ENCODE measurements at regions not wholly inside any gene's neighbourhood (a gene's known extent, or its start where the extent isn't known, plus 50 kb on each side); places are given as distances from the start of the nearest gene placed in this dataset.
"Not testable (repeated sequence)": the region's sequence is repeated elsewhere in the genome, so short reads cannot be mapped to it uniquely, and the experiment has no call there.

GRCh38 chr6:74187811-74188210 is 491.8 kb downstream of the CD109 start:
- Histone ChIP-seq H3K4me3 (ENCODE audit: insufficient read depth, low read depth, low read length) (no peak overlapping the region), H3K27me3 (ENCODE audit: control insufficient read depth, insufficient read depth, low read length) (no peaks in the 10 kb centered on the region), H3K36me3 (replicated peaks; ENCODE audit: control insufficient read depth, insufficient read depth, low read length) (no peaks in the 10 kb centered on the region)
- no peak for DNase-seq

GRCh38 chr6:74182992-74183391 is 487.0 kb downstream of the CD109 start:
- Histone ChIP-seq H3K27me3 (ENCODE audit: control insufficient read depth, insufficient read depth, low read length) (no peaks in the 10 kb centered on the region), H3K36me3 (replicated peaks; ENCODE audit: control insufficient read depth, insufficient read depth, low read length) (no peaks in the 10 kb centered on the region), H3K4me3 (ENCODE audit: insufficient read depth, low read depth, low read length) (no peak overlapping the region)
- DNase-seq: no peak

GRCh38 chr6:74181471-74181870 is 485.5 kb downstream of the CD109 start:
- DNase-seq: no peak
- H3K27me3 ChIP-seq (ENCODE audit: control insufficient read depth, insufficient read depth, low read length): no peaks in the 10 kb centered on the region
- H3K4me3 ChIP-seq (ENCODE audit: insufficient read depth, low read depth, low read length): no peak overlapping the region
- H3K36me3 ChIP-seq (replicated peaks; ENCODE audit: control insufficient read depth, insufficient read depth, low read length): no peaks in the 10 kb centered on the region

- H3K36me3 ChIP-seq (replicated peaks; ENCODE audit: control insufficient read depth, insufficient read depth, low read length): no peaks in the 10 kb centered on the region
- no peaks in the 10 kb centered on the region for H3K27me3 ChIP-seq (ENCODE audit: control insufficient read depth, insufficient read depth, low read length)
- H3K4me3 ChIP-seq (ENCODE audit: insufficient read depth, low read depth, low read length): no peak overlapping the region
- DNase-seq: no peak
These were observed 481.5 kb downstream of the CD109 start for GRCh38 chr6:74177506-74177905.

GRCh38 chr6:74170550-74170949 is 474.5 kb downstream of the CD109 start:
- not testable (repeated sequence) for H3K4me3 ChIP-seq (ENCODE audit: insufficient read depth, low read depth, low read length); DNase-seq; H3K27me3 ChIP-seq (ENCODE audit: control insufficient read depth, insufficient read depth, low read length); H3K36me3 ChIP-seq (replicated peaks; ENCODE audit: control insufficient read depth, insufficient read depth, low read length)

- no peak for DNase-seq
- Histone ChIP-seq H3K36me3 (replicated peaks; ENCODE audit: control insufficient read depth, insufficient read depth, low read length) (no peaks in the 10 kb centered on the region), H3K4me3 (ENCODE audit: insufficient read depth, low read depth, low read length) (no peak overlapping the region), H3K27me3 (ENCODE audit: control insufficient read depth, insufficient read depth, low read length) (no peaks in the 10 kb centered on the region)
These were observed 474.1 kb downstream of the CD109 start for GRCh38 chr6:74170118-74170517.

GRCh38 chr6:74167976-74168375 is 472.0 kb downstream of the CD109 start:
- H3K36me3 ChIP-seq (replicated peaks; ENCODE audit: control insufficient read depth, insufficient read depth, low read length): no peaks in the 10 kb centered on the region
- no peaks in the 10 kb centered on the region for H3K27me3 ChIP-seq (ENCODE audit: control insufficient read depth, insufficient read depth, low read length)
- DNase-seq: no peak
- H3K4me3 ChIP-seq (ENCODE audit: insufficient read depth, low read depth, low read length): no peak overlapping the region

- H3K36me3 ChIP-seq (replicated peaks; ENCODE audit: control insufficient read depth, insufficient read depth, low read length): no peaks in the 10 kb centered on the region
These were observed 471.5 kb downstream of the CD109 start for GRCh38 chr6:74167511-74167910.

GRCh38 chr6:74166849-74167248 is 470.8 kb downstream of the CD109 start:
- no peaks in the 10 kb centered on the region for H3K27me3 ChIP-seq (ENCODE audit: control insufficient read depth, insufficient read depth, low read length)
- no peak overlapping the region for H3K4me3 ChIP-seq (ENCODE audit: insufficient read depth, low read depth, low read length)
- no peak for DNase-seq

More at GRCh38 chr6:74167511-74167910, 471.5 kb downstream of the CD109 start:
- no peak for DNase-seq
- Histone ChIP-seq H3K4me3 (ENCODE audit: insufficient read depth, low read depth, low read length) (no peak overlapping the region), H3K27me3 (ENCODE audit: control insufficient read depth, insufficient read depth, low read length) (no peaks in the 10 kb centered on the region)

GRCh38 chr6:74161380-74161779 is 465.4 kb downstream of the CD109 start:
- no peak overlapping the region for H3K4me3 ChIP-seq (ENCODE audit: insufficient read depth, low read depth, low read length)
- no peak for DNase-seq
- no peaks in the 10 kb centered on the region for H3K36me3 ChIP-seq (replicated peaks; ENCODE audit: control insufficient read depth, insufficient read depth, low read length)
- no peaks in the 10 kb centered on the region for H3K27me3 ChIP-seq (ENCODE audit: control insufficient read depth, insufficient read depth, low read length)

More at GRCh38 chr6:74166849-74167248, 470.8 kb downstream of the CD109 start:
- H3K36me3 ChIP-seq (replicated peaks; ENCODE audit: control insufficient read depth, insufficient read depth, low read length): no peaks in the 10 kb centered on the region

- Histone ChIP-seq H3K27me3 (ENCODE audit: control insufficient read depth, insufficient read depth, low read length) (no peaks in the 10 kb centered on the region), H3K36me3 (replicated peaks; ENCODE audit: control insufficient read depth, insufficient read depth, low read length) (no peaks in the 10 kb centered on the region), H3K4me3 (ENCODE audit: insufficient read depth, low read depth, low read length) (no peak overlapping the region)
- no peak for DNase-seq
These were observed 456.2 kb downstream of the CD109 start for GRCh38 chr6:74152096-74152675.

- DNase-seq: no peak
- H3K36me3 ChIP-seq (replicated peaks; ENCODE audit: control insufficient read depth, insufficient read depth, low read length): no peaks in the 10 kb centered on the region
- H3K4me3 ChIP-seq (ENCODE audit: insufficient read depth, low read depth, low read length): no peak overlapping the region
- no peaks in the 10 kb centered on the region for H3K27me3 ChIP-seq (ENCODE audit: control insufficient read depth, insufficient read depth, low read length)
These were observed 449.9 kb downstream of the CD109 start for GRCh38 chr6:74145931-74146330.

GRCh38 chr6:74137911-74138310 is 441.9 kb downstream of the CD109 start:
- no peaks in the 10 kb centered on the region for H3K36me3 ChIP-seq (replicated peaks; ENCODE audit: control insufficient read depth, insufficient read depth, low read length)
- no peak overlapping the region for H3K4me3 ChIP-seq (ENCODE audit: insufficient read depth, low read depth, low read length)
- no peaks in the 10 kb centered on the region for H3K27me3 ChIP-seq (ENCODE audit: control insufficient read depth, insufficient read depth, low read length)
- DNase-seq: no peak

- Histone ChIP-seq H3K27me3 (ENCODE audit: control insufficient read depth, insufficient read depth, low read length) (no peaks in the 10 kb centered on the region), H3K36me3 (replicated peaks; ENCODE audit: control insufficient read depth, insufficient read depth, low read length) (no peaks in the 10 kb centered on the region), H3K4me3 (ENCODE audit: insufficient read depth, low read depth, low read length) (no peak overlapping the region)
- DNase-seq: no peak
These were observed 438.3 kb downstream of the CD109 start for GRCh38 chr6:74134327-74134726.

- no peaks in the 10 kb centered on the region for H3K27me3 ChIP-seq (ENCODE audit: control insufficient read depth, insufficient read depth, low read length)
- no peak for DNase-seq
- H3K36me3 ChIP-seq (replicated peaks; ENCODE audit: control insufficient read depth, insufficient read depth, low read length): no peaks in the 10 kb centered on the region
- H3K4me3 ChIP-seq (ENCODE audit: insufficient read depth, low read depth, low read length): no peak overlapping the region
These were observed 437.1 kb downstream of the CD109 start for GRCh38 chr6:74133073-74133472.

GRCh38 chr6:74130641-74131040 is 434.6 kb downstream of the CD109 start:
- H3K4me3 ChIP-seq (ENCODE audit: insufficient read depth, low read depth, low read length): no peak overlapping the region
- no peaks in the 10 kb centered on the region for H3K27me3 ChIP-seq (ENCODE audit: control insufficient read depth, insufficient read depth, low read length)
- no peaks in the 10 kb centered on the region for H3K36me3 ChIP-seq (replicated peaks; ENCODE audit: control insufficient read depth, insufficient read depth, low read length)

More at GRCh38 chr6:74130641-74131040, 434.6 kb downstream of the CD109 start:
- no peak for DNase-seq

Measured in H7 (cell line).